ENCODE measurements at regions not wholly inside any gene's neighbourhood (a gene's known extent, or its start where the extent isn't known, plus 50 kb on each side); places are given as distances from the start of the nearest gene placed in this dataset.

DNA sequence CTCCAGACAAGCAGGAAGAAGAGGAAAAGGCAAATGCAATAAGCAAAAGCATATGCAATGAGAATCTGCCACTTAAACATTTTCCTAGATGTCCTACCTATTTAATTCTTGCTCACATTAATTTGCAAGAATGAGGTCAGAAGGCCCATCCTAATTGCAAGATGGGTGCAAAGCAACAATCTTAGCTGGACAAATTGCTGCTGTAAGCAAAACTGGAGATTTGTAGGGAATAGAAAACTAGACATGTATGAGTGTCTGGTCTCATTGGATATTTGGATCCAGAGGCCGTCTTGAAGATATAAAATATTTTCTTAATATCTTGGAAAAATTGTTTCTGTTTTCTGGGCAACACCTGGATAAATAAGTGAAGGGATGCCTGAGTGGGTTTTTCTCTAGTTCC, 150.1 kb upstream of the PGR start:
- Histone ChIP-seq H3K27ac (ENCODE audit: low read depth, low read length) (no peak overlapping the region), H3K36me3 (ENCODE audit: control insufficient read depth in 2 of 3, insufficient read depth in 3 of 3, low read length in 3 of 3) (no peaks in the 10 kb centered on the region), H3K4me1 (ENCODE audit: control insufficient read depth in 2 of 2, insufficient read depth in 2 of 2, low read length in 2 of 2) (no peaks in the 10 kb centered on the region), H3K4me3 (ENCODE audit: low read length) (no peak overlapping the region), H3K9me3 (ENCODE audit: control insufficient read depth in 2 of 3, low read length in 3 of 3) (no peaks in the 10 kb centered on the region), H3K27me3 (ENCODE audit: control insufficient read depth in 2 of 2, insufficient read depth in 2 of 2, low read length in 2 of 2) (no peaks in the 10 kb centered on the region)
- CTCF ChIA-PET: no interaction called here
- Mint-ChIP-seq H3K27ac (no peak overlapping the region), H3K4me1 (no peaks in the 10 kb centered on the region), H3K27me3 (no peaks in the 10 kb centered on the region), H3K4me3 (no peak overlapping the region), H3K36me3 (peaks cover 0 to 5% (median 0%) of the 10 kb centered on the region in 5 donors), H3K9me3 (peaks cover 0 to 21% (median 8%) of the 10 kb centered on the region in 11 donors)
- DNase-seq (no peak), ATAC-seq (no peak)
- POLR2A ChIA-PET: no interaction called here
- intact Hi-C loops (cut with micrococcal nuclease): no loop called here

DNA sequence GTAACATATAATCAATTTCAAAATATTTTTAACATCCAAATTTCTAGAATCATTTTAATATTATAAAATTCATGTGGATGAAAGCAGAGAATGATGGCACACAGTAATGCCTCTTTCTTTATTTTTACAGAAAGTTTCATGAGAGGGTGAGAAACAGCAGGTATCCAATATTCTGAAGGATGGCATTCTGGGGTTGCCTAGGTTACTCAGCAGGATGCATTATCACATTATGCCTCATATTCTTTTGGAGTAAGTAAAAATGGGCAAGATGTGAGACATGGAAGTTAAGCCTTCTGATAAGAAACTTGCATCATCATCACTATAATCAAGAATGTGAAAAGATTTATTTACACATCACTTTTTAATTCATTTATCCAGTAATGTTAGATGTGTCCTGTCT, 148.7 kb upstream of the PGR start:
- Histone ChIP-seq H3K4me1 (ENCODE audit: control insufficient read depth in 2 of 2, insufficient read depth in 2 of 2, low read length in 2 of 2) (no peaks in the 10 kb centered on the region), H3K27ac (ENCODE audit: low read depth, low read length) (no peak overlapping the region), H3K36me3 (ENCODE audit: control insufficient read depth in 2 of 3, insufficient read depth in 3 of 3, low read length in 3 of 3) (no peaks in the 10 kb centered on the region), H3K27me3 (ENCODE audit: control insufficient read depth in 2 of 2, insufficient read depth in 2 of 2, low read length in 2 of 2) (no peaks in the 10 kb centered on the region), H3K9me3 (ENCODE audit: control insufficient read depth in 2 of 3, low read length in 3 of 3) (no peaks in the 10 kb centered on the region), H3K4me3 (ENCODE audit: low read length) (no peak overlapping the region)
- intact Hi-C loops (cut with micrococcal nuclease): no loop called here
- Mint-ChIP-seq H3K27ac (no peak overlapping the region), H3K27me3 (no peaks in the 10 kb centered on the region), H3K36me3 (peaks cover 0 to 5% (median 0%) of the 10 kb centered on the region in 5 donors), H3K4me1 (no peaks in the 10 kb centered on the region), H3K9me3 (peaks cover 0 to 21% (median 8%) of the 10 kb centered on the region in 11 donors), H3K4me3 (no peak overlapping the region)
- ATAC-seq (no peak), DNase-seq (no peak)
- CTCF ChIA-PET: no interaction called here
- POLR2A ChIA-PET: no interaction called here

DNA sequence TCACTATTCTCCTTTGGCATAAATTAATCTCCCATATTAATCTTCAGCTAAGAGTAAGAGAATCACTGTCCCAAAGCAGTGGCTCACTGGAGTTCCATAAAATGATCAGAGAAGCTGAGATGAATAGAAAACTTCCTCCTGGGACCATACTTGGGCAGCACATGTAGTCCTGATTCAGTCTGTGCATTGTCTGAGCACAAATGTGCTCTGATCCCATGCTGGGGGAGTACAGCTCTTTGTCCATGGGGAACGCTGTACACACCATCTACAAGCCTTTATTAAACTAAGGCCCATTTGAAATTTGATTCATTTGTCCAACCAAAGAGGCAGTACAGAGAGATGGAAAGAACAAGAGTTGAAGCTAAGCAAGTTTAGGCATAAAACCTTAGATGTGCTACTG, 147.4 kb upstream of the PGR start:
- no peak overlapping the region for H3K4me3 ChIP-seq (ENCODE audit: low read length)
- H3K27me3 ChIP-seq (ENCODE audit: control insufficient read depth in 2 of 2, insufficient read depth in 2 of 2, low read length in 2 of 2): no peaks in the 10 kb centered on the region
- no peaks in the 10 kb centered on the region for H3K36me3 ChIP-seq (ENCODE audit: control insufficient read depth in 2 of 3, insufficient read depth in 3 of 3, low read length in 3 of 3)
- Mint-ChIP-seq H3K27ac (no peak overlapping the region), H3K4me1 (no peaks in the 10 kb centered on the region), H3K36me3 (peaks cover 0 to 5% (median 0%) of the 10 kb centered on the region in 5 donors), H3K27me3 (no peaks in the 10 kb centered on the region), H3K9me3 (peaks cover 0 to 22% (median 11%) of the 10 kb centered on the region in 11 donors), H3K4me3 (no peak overlapping the region)
- no peak for ATAC-seq
- no peaks in the 10 kb centered on the region for H3K9me3 ChIP-seq (ENCODE audit: control insufficient read depth in 2 of 3, low read length in 3 of 3)
- POLR2A ChIA-PET: no interaction called here
- intact Hi-C loops (cut with micrococcal nuclease): no loop called here
- H3K27ac ChIP-seq (ENCODE audit: low read depth, low read length): no peak overlapping the region
- CTCF ChIA-PET: no interaction called here
- H3K4me1 ChIP-seq (ENCODE audit: control insufficient read depth in 2 of 2, insufficient read depth in 2 of 2, low read length in 2 of 2): no peaks in the 10 kb centered on the region
- no peak for DNase-seq

DNA sequence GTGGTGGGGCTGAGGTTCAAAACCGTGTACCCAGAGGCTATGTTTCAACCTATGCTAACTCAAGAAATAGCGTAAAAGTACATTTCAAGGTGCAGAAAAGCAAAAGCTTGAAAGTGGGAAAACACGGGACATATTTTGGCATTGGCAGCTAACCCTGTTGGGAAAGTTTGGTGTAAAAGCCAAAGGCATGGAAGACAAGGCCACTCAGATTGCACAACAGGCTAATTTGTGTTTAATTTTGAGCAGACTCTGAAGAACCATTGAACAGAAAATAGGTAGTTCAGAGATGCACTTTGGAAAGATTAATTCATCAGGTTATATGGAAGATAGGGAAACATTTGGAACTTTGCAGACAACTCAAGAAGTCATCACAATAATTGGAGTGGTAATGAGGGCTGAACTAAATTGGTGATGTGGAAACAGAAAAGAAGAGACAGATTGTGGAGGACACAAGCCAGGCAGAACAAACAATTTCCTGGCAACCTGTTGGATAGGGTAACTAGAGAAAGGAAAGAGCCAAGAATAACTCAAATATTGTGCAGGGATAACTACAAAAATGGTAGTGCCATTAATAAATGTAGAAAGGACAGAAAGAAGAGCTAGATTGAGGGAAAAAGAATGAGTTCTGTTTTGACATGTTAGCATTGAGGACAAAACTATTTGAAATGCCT, 140.5 kb upstream of the PGR start:
- ChIA-PET CTCF (no interaction called here), POLR2A (no interaction called here)
- H3K36me3 Mint-ChIP-seq: no peaks in the 10 kb centered on the region
- ATAC-seq: no peak
- DNase-seq: no peak
- Histone ChIP-seq H3K4me1 (ENCODE audit: control insufficient read depth in 2 of 2, insufficient read depth in 2 of 2, low read length in 2 of 2) (no peaks in the 10 kb centered on the region), H3K9me3 (ENCODE audit: control insufficient read depth in 2 of 3, low read length in 3 of 3) (no peaks in the 10 kb centered on the region), H3K27ac (ENCODE audit: low read depth, low read length) (no peak overlapping the region), H3K4me3 (ENCODE audit: low read length) (no peak overlapping the region), H3K27me3 (ENCODE audit: control insufficient read depth in 2 of 2, insufficient read depth in 2 of 2, low read length in 2 of 2) (no peaks in the 10 kb centered on the region), H3K36me3 (ENCODE audit: control insufficient read depth in 2 of 3, insufficient read depth in 3 of 3, low read length in 3 of 3) (no peaks in the 10 kb centered on the region)
- no peak overlapping the region for H3K27ac Mint-ChIP-seq
- peaks cover 0 to 30% (median 9%) of the 10 kb centered on the region in 11 donors for H3K9me3 Mint-ChIP-seq
- no peak overlapping the region for H3K4me3 Mint-ChIP-seq
- peaks cover 0 to 1% (median 0%) of the 10 kb centered on the region in 7 donors for H3K4me1 Mint-ChIP-seq
- no peaks in the 10 kb centered on the region for H3K27me3 Mint-ChIP-seq
- intact Hi-C loops (cut with micrococcal nuclease): no loop called here

DNA sequence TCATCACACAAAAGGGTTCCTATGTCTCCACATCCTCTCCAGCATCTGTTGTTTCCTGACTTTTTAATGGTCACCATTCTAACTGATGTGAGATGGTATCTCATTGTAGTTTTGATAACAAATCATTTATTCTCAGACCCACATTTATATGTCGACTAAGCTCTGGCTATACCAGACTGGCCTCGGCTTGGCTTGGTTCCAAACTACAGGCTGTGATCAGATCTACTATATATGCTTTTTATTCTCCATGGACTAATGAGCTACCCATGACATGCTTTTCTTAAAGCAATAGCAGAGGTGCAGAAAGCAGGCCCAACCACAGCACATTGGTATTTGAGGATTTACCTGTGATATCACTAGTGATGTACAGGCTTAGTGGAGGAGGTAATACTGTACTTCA, 139.8 kb upstream of the PGR start:
- Mint-ChIP-seq H3K4me3 (no peak overlapping the region), H3K9me3 (peaks cover 0 to 34% (median 11%) of the 10 kb centered on the region in 11 donors), H3K36me3 (no peaks in the 10 kb centered on the region), H3K27me3 (no peaks in the 10 kb centered on the region), H3K27ac (no peak overlapping the region), H3K4me1 (peaks cover 0 to 1% (median 0%) of the 10 kb centered on the region in 7 donors)
- Histone ChIP-seq H3K36me3 (ENCODE audit: control insufficient read depth in 2 of 3, insufficient read depth in 3 of 3, low read length in 3 of 3) (no peaks in the 10 kb centered on the region), H3K4me1 (ENCODE audit: control insufficient read depth in 2 of 2, insufficient read depth in 2 of 2, low read length in 2 of 2) (no peaks in the 10 kb centered on the region), H3K27me3 (ENCODE audit: control insufficient read depth in 2 of 2, insufficient read depth in 2 of 2, low read length in 2 of 2) (no peaks in the 10 kb centered on the region), H3K9me3 (ENCODE audit: control insufficient read depth in 2 of 3, low read length in 3 of 3) (no peaks in the 10 kb centered on the region), H3K4me3 (ENCODE audit: low read length) (no peak overlapping the region), H3K27ac (ENCODE audit: low read depth, low read length) (no peak overlapping the region)
- intact Hi-C loops (cut with micrococcal nuclease): no loop called here
- CTCF ChIA-PET: no interaction called here
- ATAC-seq: no peak
- no peak for DNase-seq
- POLR2A ChIA-PET: no interaction called here

DNA sequence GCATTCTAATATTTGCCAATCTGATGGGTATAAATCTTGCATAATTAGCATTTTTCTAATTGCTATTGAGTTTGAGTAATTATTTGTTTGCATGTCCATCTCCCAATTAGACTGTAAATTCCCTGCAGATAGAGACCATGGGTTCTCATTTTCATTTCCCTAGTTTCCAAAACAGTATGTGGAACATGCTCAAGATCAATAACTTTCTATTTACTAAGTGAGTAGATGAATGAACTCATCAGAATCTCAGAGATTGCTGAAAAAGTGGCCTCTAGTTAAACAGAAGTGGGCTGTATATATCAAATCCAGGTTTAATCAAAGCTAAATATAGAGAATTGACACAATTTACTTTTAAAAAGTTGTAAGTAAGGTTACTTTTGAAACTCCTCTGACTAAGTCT, 138.0 kb upstream of the PGR start:
- Mint-ChIP-seq H3K36me3 (no peaks in the 10 kb centered on the region), H3K27me3 (no peaks in the 10 kb centered on the region), H3K9me3 (peaks cover 0 to 28% (median 11%) of the 10 kb centered on the region in 11 donors), H3K4me3 (no peak overlapping the region), H3K4me1 (peaks cover 0 to 1% (median 0%) of the 10 kb centered on the region in 7 donors), H3K27ac (no peak overlapping the region)
- H3K27me3 ChIP-seq (ENCODE audit: control insufficient read depth in 2 of 2, insufficient read depth in 2 of 2, low read length in 2 of 2): no peaks in the 10 kb centered on the region
- DNase-seq (no peak), ATAC-seq (no peak)
- H3K9me3 ChIP-seq (ENCODE audit: control insufficient read depth in 2 of 3, low read length in 3 of 3): no peaks in the 10 kb centered on the region
- H3K27ac ChIP-seq (ENCODE audit: low read depth, low read length): no peak overlapping the region
- no peak overlapping the region for H3K4me3 ChIP-seq (ENCODE audit: low read length)
- H3K4me1 ChIP-seq (ENCODE audit: control insufficient read depth in 2 of 2, insufficient read depth in 2 of 2, low read length in 2 of 2): no peaks in the 10 kb centered on the region
- intact Hi-C loops (cut with micrococcal nuclease): no loop called here
- H3K36me3 ChIP-seq (ENCODE audit: control insufficient read depth in 2 of 3, insufficient read depth in 3 of 3, low read length in 3 of 3): no peaks in the 10 kb centered on the region
- POLR2A ChIA-PET: no interaction called here
- CTCF ChIA-PET: no interaction called here

DNA sequence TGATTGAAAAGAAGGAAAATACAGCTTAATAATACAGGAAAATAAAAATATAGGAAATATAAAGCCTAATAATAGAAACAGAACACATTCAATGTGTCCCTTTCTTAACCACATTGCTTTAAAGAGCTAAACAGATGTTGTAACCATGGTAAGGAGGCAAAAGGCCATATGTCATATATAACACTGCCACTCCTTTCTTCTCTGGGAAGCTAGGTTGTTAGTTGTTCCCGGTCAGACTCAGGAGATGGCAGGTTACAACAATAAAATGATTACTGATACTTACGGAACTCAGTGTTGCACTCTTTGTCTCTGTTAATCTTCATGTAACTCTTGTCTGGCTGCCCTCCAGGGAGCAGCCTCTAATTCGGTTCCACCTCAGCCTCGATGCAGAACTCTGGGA, 134.7 kb upstream of the PGR start:
- DNase-seq (no peak), ATAC-seq (no peak)
- H3K27me3 ChIP-seq (ENCODE audit: control insufficient read depth in 2 of 2, insufficient read depth in 2 of 2, low read length in 2 of 2): no peaks in the 10 kb centered on the region
- Mint-ChIP-seq H3K27ac (no peak overlapping the region), H3K4me3 (no peak overlapping the region), H3K36me3 (no peaks in the 10 kb centered on the region), H3K9me3 (peaks cover 0 to 19% (median 5%) of the 10 kb centered on the region in 11 donors), H3K4me1 (peaks cover 0 to 1% (median 0%) of the 10 kb centered on the region in 7 donors), H3K27me3 (no peaks in the 10 kb centered on the region)
- intact Hi-C loops (cut with micrococcal nuclease): no loop called here
- no peaks in the 10 kb centered on the region for H3K9me3 ChIP-seq (ENCODE audit: control insufficient read depth in 2 of 3, low read length in 3 of 3)
- no peak overlapping the region for H3K27ac ChIP-seq (ENCODE audit: low read depth, low read length)
- H3K4me3 ChIP-seq (ENCODE audit: low read length): no peak overlapping the region
- ChIA-PET POLR2A (no interaction called here), CTCF (no interaction called here)
- H3K4me1 ChIP-seq (ENCODE audit: control insufficient read depth in 2 of 2, insufficient read depth in 2 of 2, low read length in 2 of 2): no peaks in the 10 kb centered on the region
- H3K36me3 ChIP-seq (ENCODE audit: control insufficient read depth in 2 of 3, insufficient read depth in 3 of 3, low read length in 3 of 3): no peaks in the 10 kb centered on the region

Data from naive thymus-derived CD4-positive, alpha-beta T cell (primary cell).